ENCODE measurements at regions not wholly inside any gene's neighbourhood (a gene's known extent, or its start where the extent isn't known, plus 50 kb on each side); places are given as distances from the start of the nearest gene placed in this dataset.

GRCh38 chr4:20629186-20630106 is 70.8 kb upstream of the PACRGL start:
- TF ChIP-seq USF1 (IDR thresholded peaks at IDR 0.05) = no peak
- no peak for TF ChIP-seq CEBPB (IDR thresholded peaks at IDR 0.05)
- no peak for TF ChIP-seq TEAD4 (IDR thresholded peaks at IDR 0.05)

GRCh38 chr4:20638825-20639224 is 61.4 kb upstream of the PACRGL start:
- no peak for TF ChIP-seq EGR1 (IDR thresholded peaks at IDR 0.05)
- no peak for TF ChIP-seq ZBTB7A (IDR thresholded peaks at IDR 0.05; ENCODE audit: low read depth)
- TF ChIP-seq NFIC (IDR thresholded peaks at IDR 0.05) = no peak
- TF ChIP-seq YY1 (IDR thresholded peaks at IDR 0.05; ENCODE audit: low read depth) = no peak
- no peak for TF ChIP-seq MAX (IDR thresholded peaks at IDR 0.05)
- no peak for TF ChIP-seq FOXM1 (IDR thresholded peaks at IDR 0.05; ENCODE audit: borderline replicate concordance, low read depth)
- TF ChIP-seq TEAD4 (IDR thresholded peaks at IDR 0.05) = no peak
- no peak for TF ChIP-seq RAD21 (IDR thresholded peaks at IDR 0.05; ENCODE audit: low read depth)
- TF ChIP-seq EP300 (IDR thresholded peaks at IDR 0.05; ENCODE audit: borderline replicate concordance) = no peak
- no peak for TF ChIP-seq TCF12 (IDR thresholded peaks at IDR 0.05; ENCODE audit: low read depth)
- no peak for TF ChIP-seq USF1 (IDR thresholded peaks at IDR 0.05)
- no peak for TF ChIP-seq CREB1 (IDR thresholded peaks at IDR 0.05; ENCODE audit: low read depth)
- TF ChIP-seq TAF1 (IDR thresholded peaks at IDR 0.05; ENCODE audit: low read depth) = no peak
- TF ChIP-seq CEBPB (IDR thresholded peaks at IDR 0.05) = no peak
- no peak for TF ChIP-seq REST (IDR thresholded peaks at IDR 0.05; ENCODE audit: low read depth)

- TF ChIP-seq CREB1 (IDR thresholded peaks at IDR 0.05; ENCODE audit: low read depth) (no peak), RAD21 (IDR thresholded peaks at IDR 0.05; ENCODE audit: low read depth) (no peak), TAF1 (IDR thresholded peaks at IDR 0.05; ENCODE audit: low read depth) (no peak), EP300 (IDR thresholded peaks at IDR 0.05; ENCODE audit: borderline replicate concordance) (no peak)
Observed at GRCh38 chr4:20639346-20639745, 60.9 kb upstream of the PACRGL start.

- TF ChIP-seq TEAD4 (IDR thresholded peaks at IDR 0.05) (no peak), USF1 (IDR thresholded peaks at IDR 0.05) (no peak), CEBPB (IDR thresholded peaks at IDR 0.05) (no peak), FOXM1 (IDR thresholded peaks at IDR 0.05; ENCODE audit: borderline replicate concordance, low read depth) (no peak), MAX (IDR thresholded peaks at IDR 0.05) (no peak), NFIC (IDR thresholded peaks at IDR 0.05) (no peak), REST (IDR thresholded peaks at IDR 0.05; ENCODE audit: low read depth) (no peak), ZBTB7A (IDR thresholded peaks at IDR 0.05; ENCODE audit: low read depth) (no peak), EGR1 (IDR thresholded peaks at IDR 0.05) (no peak), EP300 (IDR thresholded peaks at IDR 0.05; ENCODE audit: borderline replicate concordance) (no peak), TCF12 (IDR thresholded peaks at IDR 0.05; ENCODE audit: low read depth) (no peak), RAD21 (IDR thresholded peaks at IDR 0.05; ENCODE audit: low read depth) (no peak)
Observed at GRCh38 chr4:20640989-20641388, 59.3 kb upstream of the PACRGL start.

GRCh38 chr4:20641976-20642375 is 58.3 kb upstream of the PACRGL start:
- TF ChIP-seq REST (IDR thresholded peaks at IDR 0.05; ENCODE audit: low read depth) (no peak), TEAD4 (IDR thresholded peaks at IDR 0.05) (no peak), CEBPB (IDR thresholded peaks at IDR 0.05) (no peak), CREB1 (IDR thresholded peaks at IDR 0.05; ENCODE audit: low read depth) (no peak), YY1 (IDR thresholded peaks at IDR 0.05; ENCODE audit: low read depth) (no peak), TAF1 (IDR thresholded peaks at IDR 0.05; ENCODE audit: low read depth) (no peak), ZBTB7A (IDR thresholded peaks at IDR 0.05; ENCODE audit: low read depth) (no peak)
